ENCODE measurements at regions not wholly inside any gene's neighbourhood (a gene's known extent, or its start where the extent isn't known, plus 50 kb on each side); places are given as distances from the start of the nearest gene placed in this dataset.

DNA sequence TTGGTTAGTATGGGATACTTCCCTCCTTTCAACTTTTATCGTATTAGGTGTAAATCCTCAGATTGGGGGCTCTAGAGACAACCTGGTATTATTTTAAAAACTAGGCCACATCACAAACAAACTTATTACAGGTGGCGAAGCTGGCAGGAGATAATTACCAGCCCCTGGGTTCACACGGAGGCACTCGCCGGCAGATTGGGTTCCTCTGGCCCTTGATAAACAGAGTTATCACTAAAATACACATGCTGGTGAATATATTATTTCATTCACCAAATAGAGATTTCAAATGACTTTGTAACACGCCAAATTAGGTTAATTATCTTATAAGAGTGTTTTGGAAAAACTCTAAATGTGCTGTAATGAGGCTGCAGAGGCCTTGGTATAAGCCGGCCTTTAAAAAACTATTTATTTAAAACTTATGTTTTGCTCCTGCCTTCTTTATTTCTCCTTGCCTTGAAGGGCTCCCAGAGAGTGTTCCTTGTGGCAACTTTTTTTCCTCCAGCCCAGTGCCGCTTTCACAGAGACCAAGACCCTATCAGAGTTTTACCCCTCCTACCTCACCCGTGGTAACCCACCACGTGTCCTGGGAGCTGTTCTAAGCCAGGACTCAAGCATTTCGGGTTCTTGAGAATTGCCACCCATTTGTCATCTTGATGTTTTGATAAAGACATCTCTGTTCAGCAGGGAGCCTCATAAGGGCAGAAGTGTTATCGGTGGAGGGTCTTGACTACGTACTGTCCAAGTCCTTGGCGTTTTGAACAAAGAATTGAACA, 468.6 kb upstream of the CFAP20DC start:
- Histone ChIP-seq H3K9me3 (ENCODE audit: low read depth, low read length) (no peaks in the 10 kb centered on the region), H3K36me3 (ENCODE audit: insufficient read depth, low read length) (no peaks in the 10 kb centered on the region), H3K27ac (no peak overlapping the region), H3K9ac (ENCODE audit: insufficient read length) (no peak overlapping the region), H3K4me3 (no peak overlapping the region)
- DNase-seq (ENCODE audit: low read depth, low spot score) = no peak
- TF ChIP-seq POLR2AphosphoS5 (IDR thresholded peaks at IDR 0.05; ENCODE audit: borderline replicate concordance, low read depth, low read length) = no peak
- TF ChIP-seq FOXP2 (optimal IDR thresholded peaks at IDR 0.05; ENCODE audit: control extremely low read depth, extremely low read length, insufficient read depth) = no peak
- no peak for TF ChIP-seq EZH2 (IDR thresholded peaks at IDR 0.05)

DNA sequence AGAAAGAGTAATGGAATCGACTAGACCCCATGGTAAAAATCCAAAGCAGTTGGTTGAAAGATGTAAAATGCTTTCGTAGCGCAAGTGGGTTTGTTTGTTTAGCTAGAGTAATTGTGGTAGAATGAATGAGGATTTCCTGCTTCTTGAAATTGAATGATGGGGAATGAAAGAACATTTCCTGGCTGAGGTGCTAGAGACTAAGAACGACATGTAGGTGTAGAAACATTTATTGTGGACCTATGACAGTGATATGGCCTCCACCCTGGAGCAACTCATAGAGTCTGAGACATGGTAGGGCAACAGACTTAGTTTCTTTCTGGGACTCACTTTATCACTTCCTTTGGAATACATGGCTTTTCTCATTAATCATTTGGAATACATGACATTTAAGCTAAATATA, 467.6 kb upstream of the CFAP20DC start:
- H3K27ac ChIP-seq = no peak overlapping the region
- DNase-seq (ENCODE audit: low read depth, low spot score) = no peak
- H3K9ac ChIP-seq (ENCODE audit: insufficient read length) = no peak overlapping the region
- H3K9me3 ChIP-seq (ENCODE audit: low read depth, low read length) = no peaks in the 10 kb centered on the region
- H3K4me3 ChIP-seq = no peak overlapping the region
- TF ChIP-seq POLR2AphosphoS5 (IDR thresholded peaks at IDR 0.05; ENCODE audit: borderline replicate concordance, low read depth, low read length) (no peak), EZH2 (IDR thresholded peaks at IDR 0.05) (no peak)
- H3K36me3 ChIP-seq (ENCODE audit: insufficient read depth, low read length) = no peaks in the 10 kb centered on the region

DNA sequence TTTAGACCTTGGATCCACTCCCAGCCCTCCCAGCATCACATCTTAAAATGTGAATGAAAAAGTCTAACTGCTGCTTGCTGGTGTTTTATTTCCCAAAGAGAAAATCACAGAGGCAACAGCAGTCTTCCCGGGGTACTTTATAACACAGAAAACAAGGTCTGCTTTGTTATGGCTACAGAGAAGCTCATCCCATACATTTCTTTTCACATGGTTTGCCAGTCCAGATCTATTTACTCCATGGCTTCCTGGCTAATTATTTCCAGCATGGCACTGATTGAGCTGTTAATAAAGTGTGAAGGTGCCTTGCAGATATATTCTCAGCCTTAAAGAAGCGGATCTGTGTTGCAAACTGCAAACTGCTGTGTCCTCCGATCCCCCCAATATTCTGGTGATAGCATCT, 466.1 kb upstream of the CFAP20DC start:
- TF ChIP-seq POLR2AphosphoS5 (IDR thresholded peaks at IDR 0.05; ENCODE audit: borderline replicate concordance, low read depth, low read length) = no peak
- TF ChIP-seq EZH2 (IDR thresholded peaks at IDR 0.05) = no peak
- no peak for TF ChIP-seq FOXP2 (optimal IDR thresholded peaks at IDR 0.05; ENCODE audit: control extremely low read depth, extremely low read length, insufficient read depth)
- Histone ChIP-seq H3K9ac (ENCODE audit: insufficient read length) (no peak overlapping the region), H3K27ac (no peak overlapping the region), H3K36me3 (ENCODE audit: insufficient read depth, low read length) (no peaks in the 10 kb centered on the region), H3K9me3 (ENCODE audit: low read depth, low read length) (no peaks in the 10 kb centered on the region), H3K4me3 (no peak overlapping the region)
- DNase-seq (ENCODE audit: low read depth, low spot score) = no peak

DNA sequence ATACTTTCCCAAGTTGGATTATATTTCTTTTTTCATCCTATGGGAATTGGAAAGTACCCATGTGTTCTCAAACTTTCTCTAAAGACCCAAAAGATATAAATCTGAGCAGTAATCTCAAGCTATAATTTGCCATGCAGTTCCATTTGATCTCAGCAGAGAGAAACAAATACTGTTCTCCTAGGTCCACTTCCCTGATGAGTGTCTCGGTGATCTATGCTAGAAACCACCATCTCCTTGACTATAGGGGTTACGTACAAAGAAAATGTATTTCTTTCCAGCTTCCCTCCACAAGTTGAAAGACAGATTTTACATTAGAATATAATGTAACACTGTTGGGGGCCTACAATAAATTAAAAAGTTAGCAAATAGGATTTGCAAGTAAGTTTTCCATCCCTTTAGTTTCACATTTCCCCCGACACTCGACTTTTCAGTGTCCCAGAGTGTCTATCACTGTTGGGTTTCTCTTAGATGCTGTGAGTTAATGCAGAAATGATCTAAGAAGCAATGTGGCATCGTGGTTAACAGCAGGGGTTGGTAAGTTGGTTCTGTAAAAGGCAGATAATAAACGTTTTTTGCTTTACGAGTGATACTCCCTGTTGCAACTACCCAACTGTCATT, 465.1 kb upstream of the CFAP20DC start:
- no peak overlapping the region for H3K4me3 ChIP-seq

DNA sequence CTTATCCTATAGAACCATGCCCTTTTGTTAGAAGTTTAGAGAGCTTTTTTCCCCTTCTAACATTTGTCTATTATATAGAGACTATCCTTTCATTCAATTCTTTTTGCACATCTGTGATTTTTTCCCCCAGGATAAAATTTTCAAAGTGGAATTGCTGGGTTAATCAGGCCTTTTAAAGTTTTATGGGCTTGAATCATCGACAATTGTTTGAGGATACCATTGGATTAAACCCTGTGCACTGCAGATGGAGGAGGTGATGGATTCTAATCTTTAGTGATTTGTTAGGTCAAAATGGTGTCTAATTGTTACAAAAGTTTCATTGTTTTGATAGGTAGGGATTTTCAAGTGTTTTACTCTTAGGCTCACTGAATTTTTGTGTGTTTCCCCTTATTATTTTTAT, 463.7 kb upstream of the CFAP20DC start:
- no peak overlapping the region for H3K9ac ChIP-seq (ENCODE audit: insufficient read length)
- no peaks in the 10 kb centered on the region for H3K9me3 ChIP-seq (ENCODE audit: low read depth, low read length)
- H3K4me3 ChIP-seq = no peak overlapping the region
- no peaks in the 10 kb centered on the region for H3K36me3 ChIP-seq (ENCODE audit: insufficient read depth, low read length)
- TF ChIP-seq EZH2 (IDR thresholded peaks at IDR 0.05) = no peak
- no peak for TF ChIP-seq POLR2AphosphoS5 (IDR thresholded peaks at IDR 0.05; ENCODE audit: borderline replicate concordance, low read depth, low read length)
- TF ChIP-seq FOXP2 (optimal IDR thresholded peaks at IDR 0.05; ENCODE audit: control extremely low read depth, extremely low read length, insufficient read depth) = no peak
- H3K27ac ChIP-seq = no peak overlapping the region
- no peak for DNase-seq (ENCODE audit: low read depth, low spot score)

More for the DNA sequence above, 465.1 kb upstream of the CFAP20DC start:
- TF ChIP-seq EZH2 (IDR thresholded peaks at IDR 0.05) (no peak), POLR2AphosphoS5 (IDR thresholded peaks at IDR 0.05; ENCODE audit: borderline replicate concordance, low read depth, low read length) (no peak), FOXP2 (optimal IDR thresholded peaks at IDR 0.05; ENCODE audit: control extremely low read depth, extremely low read length, insufficient read depth) (no peak)
- Histone ChIP-seq H3K9me3 (ENCODE audit: low read depth, low read length) (no peaks in the 10 kb centered on the region), H3K9ac (ENCODE audit: insufficient read length) (no peak overlapping the region), H3K36me3 (ENCODE audit: insufficient read depth, low read length) (no peaks in the 10 kb centered on the region), H3K27ac (no peak overlapping the region)
- no peak for DNase-seq (ENCODE audit: low read depth, low spot score)

DNA sequence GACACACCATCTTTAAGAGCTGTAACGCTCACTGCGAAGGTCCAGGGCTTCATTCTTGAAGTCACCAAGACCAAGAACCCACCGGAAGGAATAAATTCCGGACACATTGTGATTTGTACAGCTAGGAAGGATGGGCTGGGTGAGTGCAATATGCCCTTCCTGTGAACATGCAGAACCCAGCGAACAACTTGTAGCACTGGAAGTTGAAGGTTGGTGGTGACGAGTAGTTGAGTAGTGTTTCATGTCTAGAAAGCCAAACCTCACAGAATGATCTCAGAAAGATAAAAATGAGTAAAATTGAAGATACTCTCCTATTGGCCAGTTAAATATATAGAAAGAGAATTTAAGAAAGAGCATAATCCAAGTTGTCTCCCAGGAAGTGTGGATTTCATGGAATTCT, 462.2 kb upstream of the CFAP20DC start:
- H3K4me3 ChIP-seq = no peak overlapping the region
- no peak for DNase-seq (ENCODE audit: low read depth, low spot score)
- H3K27ac ChIP-seq = no peak overlapping the region
- H3K36me3 ChIP-seq (ENCODE audit: insufficient read depth, low read length) = no peaks in the 10 kb centered on the region
- H3K9ac ChIP-seq (ENCODE audit: insufficient read length) = no peak overlapping the region
- no peaks in the 10 kb centered on the region for H3K9me3 ChIP-seq (ENCODE audit: low read depth, low read length)
- TF ChIP-seq FOXP2 (optimal IDR thresholded peaks at IDR 0.05; ENCODE audit: control extremely low read depth, extremely low read length, insufficient read depth) (no peak), EZH2 (IDR thresholded peaks at IDR 0.05) (no peak), POLR2AphosphoS5 (IDR thresholded peaks at IDR 0.05; ENCODE audit: borderline replicate concordance, low read depth, low read length) (no peak)

DNA sequence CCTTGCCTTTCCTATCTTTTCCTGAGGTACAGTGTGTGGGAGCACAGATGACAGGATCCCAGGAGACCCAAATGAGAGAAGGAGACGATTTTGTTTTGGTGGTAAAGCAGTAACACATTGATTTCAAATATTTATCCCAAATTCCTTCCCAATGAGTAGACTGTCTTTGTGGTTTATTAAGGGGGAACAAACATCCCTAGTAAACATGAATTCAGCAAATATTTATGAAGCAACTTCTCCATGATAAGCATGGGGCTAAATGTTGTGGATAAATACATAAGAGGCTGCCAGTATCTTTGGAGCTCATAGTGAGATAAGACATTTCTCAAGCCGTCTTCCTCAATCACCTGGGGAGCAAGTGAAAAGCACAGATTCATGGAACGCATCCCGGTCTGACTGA, 460.8 kb upstream of the CFAP20DC start:
- H3K4me3 ChIP-seq = no peak overlapping the region
- H3K9me3 ChIP-seq (ENCODE audit: low read depth, low read length) = no peaks in the 10 kb centered on the region
- no peak overlapping the region for H3K9ac ChIP-seq (ENCODE audit: insufficient read length)
- TF ChIP-seq FOXP2 (optimal IDR thresholded peaks at IDR 0.05; ENCODE audit: control extremely low read depth, extremely low read length, insufficient read depth) = no peak
- no peak for TF ChIP-seq EZH2 (IDR thresholded peaks at IDR 0.05)
- TF ChIP-seq POLR2AphosphoS5 (IDR thresholded peaks at IDR 0.05; ENCODE audit: borderline replicate concordance, low read depth, low read length) = no peak
- H3K36me3 ChIP-seq (ENCODE audit: insufficient read depth, low read length) = no peaks in the 10 kb centered on the region
- DNase-seq (ENCODE audit: low read depth, low spot score) = no peak
- H3K27ac ChIP-seq = no peak overlapping the region

DNA sequence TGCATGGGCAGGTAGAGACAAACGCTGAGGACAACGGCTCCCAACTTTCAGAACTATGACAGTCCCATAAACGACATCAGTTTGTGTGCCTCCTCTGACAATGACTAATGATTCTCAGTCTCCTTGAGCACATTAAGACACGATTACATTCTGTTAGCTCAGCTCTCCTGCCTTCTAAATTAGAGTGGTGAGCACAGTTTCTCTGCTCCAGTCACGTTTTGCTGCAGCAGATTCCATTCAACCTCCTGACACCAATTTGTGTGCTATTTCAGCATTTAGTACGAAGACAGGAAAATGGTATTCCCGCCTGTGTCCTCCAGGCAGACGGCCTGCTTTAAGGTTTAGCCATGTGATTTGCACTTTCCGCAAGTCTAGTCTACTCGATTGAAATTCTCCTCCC, 458.4 kb upstream of the CFAP20DC start:
- TF ChIP-seq EZH2 (IDR thresholded peaks at IDR 0.05) = no peak
- no peak for TF ChIP-seq POLR2AphosphoS5 (IDR thresholded peaks at IDR 0.05; ENCODE audit: borderline replicate concordance, low read depth, low read length)
- no peak for TF ChIP-seq FOXP2 (optimal IDR thresholded peaks at IDR 0.05; ENCODE audit: control extremely low read depth, extremely low read length, insufficient read depth)
- Histone ChIP-seq H3K4me3 (no peak overlapping the region), H3K27ac (no peak overlapping the region), H3K36me3 (ENCODE audit: insufficient read depth, low read length) (no peaks in the 10 kb centered on the region), H3K9ac (ENCODE audit: insufficient read length) (no peak overlapping the region), H3K9me3 (ENCODE audit: low read depth, low read length) (no peaks in the 10 kb centered on the region)
- DNase-seq (ENCODE audit: low read depth, low spot score) = no peak
